ENCODE measurements at regions not wholly inside any gene's neighbourhood (a gene's known extent, or its start where the extent isn't known, plus 50 kb on each side); places are given as distances from the start of the nearest gene placed in this dataset.

DNA sequence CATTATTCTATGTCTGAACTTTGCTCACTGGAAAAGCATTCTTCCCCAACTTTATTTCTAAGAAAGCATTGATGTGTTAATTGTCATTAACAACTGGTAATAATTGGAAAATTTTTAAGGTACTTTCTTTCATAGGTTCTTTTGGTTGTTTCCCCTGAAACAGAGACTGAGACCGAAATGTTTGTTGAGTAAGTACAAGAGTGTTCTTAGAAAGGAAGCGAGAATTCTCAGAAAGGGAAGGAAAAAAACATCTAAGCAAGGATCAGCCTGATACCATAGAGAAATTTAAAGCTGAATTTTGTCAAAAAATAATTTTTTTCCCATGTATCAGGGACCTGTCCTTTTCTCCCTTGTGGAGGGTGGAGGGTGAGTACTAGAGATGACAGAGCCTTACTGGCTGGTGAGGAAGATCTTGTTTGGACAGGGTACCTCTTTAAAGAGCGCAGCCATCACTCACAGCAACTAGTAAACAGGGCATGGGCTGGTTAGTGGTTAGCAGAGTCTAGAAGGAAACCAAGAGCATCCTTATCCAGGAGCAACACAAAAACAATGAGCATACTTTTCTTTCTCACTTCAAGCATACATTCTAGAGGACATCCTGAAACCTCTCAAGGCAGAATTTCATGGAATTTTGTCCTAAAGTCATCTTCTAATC lies 898.5 kb downstream of the DNAH5 start:
- no peak overlapping the region for H3K27ac ChIP-seq (ENCODE audit: insufficient read length, low read depth, low read length)
- no peaks in the 10 kb centered on the region for H3K27me3 Mint-ChIP-seq (ENCODE audit: low read depth)
- no peaks in the 10 kb centered on the region for H3K4me1 ChIP-seq (ENCODE audit: insufficient read depth, low read length)
- no peaks in the 10 kb centered on the region for H4K20me1 ChIP-seq (ENCODE audit: control insufficient read depth, insufficient read depth, insufficient read length)
- no peak overlapping the region for H4K91ac ChIP-seq (ENCODE audit: insufficient read length, low read depth, low read length)
- H3K9ac ChIP-seq (ENCODE audit: extremely low read depth, insufficient read length, low read length), result no peak overlapping the region
- no peak overlapping the region for H3K23ac ChIP-seq (ENCODE audit: insufficient read length, low read depth, low read length)
- H4K5ac ChIP-seq (ENCODE audit: insufficient read length, low read depth, low read length), result no peak overlapping the region
- no peak overlapping the region for H3K4ac ChIP-seq (ENCODE audit: low read depth, low read length)
- no peak overlapping the region for H3K4me3 Mint-ChIP-seq
- no peak overlapping the region for H2BK120ac ChIP-seq (ENCODE audit: low read depth, low read length, poor library complexity, severe bottlenecking)
- H3K23me2 ChIP-seq (ENCODE audit: insufficient read length, low read depth, low read length, poor library complexity, severe bottlenecking), result no peaks in the 10 kb centered on the region
- H2BK12ac ChIP-seq (ENCODE audit: insufficient read length, low read depth, low read length), result no peak overlapping the region
- no peaks in the 10 kb centered on the region for H3K79me2 ChIP-seq (ENCODE audit: insufficient read depth, low read length)
- no peak overlapping the region for H2AFZ ChIP-seq (ENCODE audit: low read length)
- H3K27ac Mint-ChIP-seq, result peak overlapping the region in 2 of 3 experiments; percentile 58 to 76; a peak in 5 of 7 replicates
- no peak overlapping the region for H2AK5ac ChIP-seq (ENCODE audit: insufficient read length, low read length)
- H4K8ac ChIP-seq (replicated peaks; ENCODE audit: insufficient read length, low read depth, low read length), result no peak overlapping the region
- H3K36me3 Mint-ChIP-seq (ENCODE audit: insufficient read depth in 1 of 3, low read depth in 3 of 3), result peaks cover 2 to 15% (median 6%) of the 10 kb centered on the region in 3 experiments
- no peak overlapping the region for H3T11ph ChIP-seq (ENCODE audit: low read length)
- H3K4me1 Mint-ChIP-seq, result peaks cover 15% of the 10 kb centered on the region in 2 experiments
- no CpG with 5 or more reads among the region's 3 CpGs for WGBS (ENCODE audit: extremely low coverage, insufficient read length, low lambda C conversion rate)
- H3K4me2 ChIP-seq (ENCODE audit: insufficient read depth, insufficient read length, low read length), result no peak overlapping the region
- H3K18ac ChIP-seq (ENCODE audit: insufficient read length, low read depth, low read length), result no peak overlapping the region
- H3K27me3 ChIP-seq (ENCODE audit: insufficient read depth, low read length), result no peaks in the 10 kb centered on the region
- H3K9me3 ChIP-seq (ENCODE audit: control insufficient read depth, low read depth, low read length), result no peaks in the 10 kb centered on the region
- no peak overlapping the region for H2BK5ac ChIP-seq (ENCODE audit: insufficient read length, low read length)
- H3K9me3 Mint-ChIP-seq, result peaks cover 2 to 14% of the 10 kb centered on the region in 2 experiments; a peak in 2 of 5 replicates
- TF ChIP-seq, protein P1, sequence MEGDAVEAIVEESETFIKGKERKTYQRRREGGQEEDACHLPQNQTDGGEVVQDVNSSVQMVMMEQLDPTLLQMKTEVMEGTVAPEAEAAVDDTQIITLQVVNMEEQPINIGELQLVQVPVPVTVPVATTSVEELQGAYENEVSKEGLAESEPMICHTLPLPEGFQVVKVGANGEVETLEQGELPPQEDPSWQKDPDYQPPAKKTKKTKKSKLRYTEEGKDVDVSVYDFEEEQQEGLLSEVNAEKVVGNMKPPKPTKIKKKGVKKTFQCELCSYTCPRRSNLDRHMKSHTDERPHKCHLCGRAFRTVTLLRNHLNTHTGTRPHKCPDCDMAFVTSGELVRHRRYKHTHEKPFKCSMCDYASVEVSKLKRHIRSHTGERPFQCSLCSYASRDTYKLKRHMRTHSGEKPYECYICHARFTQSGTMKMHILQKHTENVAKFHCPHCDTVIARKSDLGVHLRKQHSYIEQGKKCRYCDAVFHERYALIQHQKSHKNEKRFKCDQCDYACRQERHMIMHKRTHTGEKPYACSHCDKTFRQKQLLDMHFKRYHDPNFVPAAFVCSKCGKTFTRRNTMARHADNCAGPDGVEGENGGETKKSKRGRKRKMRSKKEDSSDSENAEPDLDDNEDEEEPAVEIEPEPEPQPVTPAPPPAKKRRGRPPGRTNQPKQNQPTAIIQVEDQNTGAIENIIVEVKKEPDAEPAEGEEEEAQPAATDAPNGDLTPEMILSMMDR (conservative IDR thresholded peaks at IDR 0.05), result no peak
- no peak overlapping the region; the same call in 1 of the 2 replicates for H3K14ac ChIP-seq (ENCODE audit: insufficient read depth, low read length)
- H3K79me1 ChIP-seq (ENCODE audit: insufficient read depth, low read depth, low read length, poor library complexity, severe bottlenecking), result no peaks in the 10 kb centered on the region
- no peak overlapping the region for H3K56ac ChIP-seq (ENCODE audit: insufficient read length, low read depth, low read length)
- no peak for DNase-seq
- no peak overlapping the region for H2BK15ac ChIP-seq (ENCODE audit: low read depth, low read length)
- no peak overlapping the region for H2BK20ac ChIP-seq (ENCODE audit: low read depth, low read length, poor library complexity, severe bottlenecking)
